Esophagus squamous epithelium (tissue), 5 donors: ENCODE measurements at regions not wholly inside any gene's neighbourhood (a gene's known extent, or its start where the extent isn't known, plus 50 kb on each side); places are given as distances from the start of the nearest gene placed in this dataset.

Experiments used
- DNase-seq: peaks from one replicate; lab custom pipeline; 2025; lab: John Stamatoyannopoulos, UW
- H3K27ac ChIP-seq, 4 donors: fragments of 200-600 bp; sonication (generic); one replicate each; pipeline ENCODE4 v1.5.1; 2016 to 2019; ENCODE audit warnings: mild to moderate bottlenecking in 1 of 4
- H3K27me3 ChIP-seq, 4 donors: fragments of 200-600 bp; sonication (generic); 1 replicate in 3 of 4; 2 replicates in 1 of 4; pipeline versions ENCODE4 v1.5.1 to v1.6.0; 2017 to 2021; ENCODE audit warnings: antibody characterized with exemption in 1 of 4
- H3K36me3 ChIP-seq, 3 donors: fragments of 200-600 bp; sonication (generic); one replicate each; pipeline ENCODE4 v1.5.1; 2016 to 2019
- H3K4me1 ChIP-seq, 3 donors: fragments of 200-600 bp; sonication (generic); one replicate each; pipeline ENCODE4 v1.5.1; 2017 to 2019
- H3K4me3 ChIP-seq, 4 donors: fragments of 200-600 bp; sonication (generic); 1 replicate in 3 of 4; 2 replicates in 1 of 4; pipeline ENCODE4 v1.5.1; 2016 to 2019; ENCODE audit warnings: mild to moderate bottlenecking in 2 of 4, moderate library complexity in 1 of 4
- H3K9me3 ChIP-seq, 3 donors: fragments of 200-600 bp; sonication (generic); one replicate each; pipeline ENCODE4 v1.5.1; 2016 to 2019
- CTCF ChIP-seq, 6 experiments: fragments of 450-650 bp in 4 of 6; fragments of 200-600 bp in 2 of 6; sonication (generic) in 2 of 6; IDR thresholded peaks; one replicate each; pipeline ENCODE4 v1.5.1; 2016 to 2019; ENCODE audit warnings: antibody characterized with exemption in 6 of 6, mild to moderate bottlenecking in 4 of 6, moderate library complexity in 4 of 6
- POLR2A ChIP-seq, 4 donors: fragments of 450-650 bp; IDR thresholded peaks; one replicate each; pipeline ENCODE4 v1.6.1; 2017; ENCODE audit warnings: antibody characterized with exemption in 4 of 4, mild to moderate bottlenecking in 4 of 4, moderate library complexity in 3 of 4
- WGBS, 2 donors: methylation state at CpG; one replicate each; pipeline ENCODE4 v1.1.5; 2018; 5-methylcytosine and 5-hydroxymethylcytosine counted together
- intact Hi-C: fragments of 100-400 bp; cut with DNase I; formaldehyde crosslinking; loops from one replicate; pipeline ENCODE4 v1.15.0; 2022
- donor health status: DM: yes; HTN: yes; CAD: no.

DNA sequence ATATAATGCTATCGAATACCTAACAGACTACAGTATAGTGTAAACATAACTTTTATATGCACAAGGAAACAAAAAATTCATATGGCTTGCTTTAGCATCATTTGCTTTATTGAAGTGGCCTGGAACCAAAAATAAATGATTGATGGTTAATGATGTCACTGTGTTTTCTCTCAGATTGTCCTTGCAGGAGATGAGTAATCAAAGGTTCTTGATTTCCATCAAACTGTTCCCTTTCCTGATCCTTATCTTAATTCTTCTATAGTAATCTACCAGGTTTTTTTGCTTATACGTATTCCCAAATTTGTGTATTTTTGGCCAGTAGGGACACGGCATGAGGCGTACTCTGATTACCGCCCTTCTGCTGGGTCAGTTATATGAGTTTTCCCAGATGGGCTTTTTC is 104.9 kb upstream of the CXCR4 start:
- intact Hi-C loops = no loop called here
- H3K27ac ChIP-seq = no peak overlapping the region
- no peak overlapping the region for H3K4me3 ChIP-seq
- H3K9me3 ChIP-seq = no peaks in the 10 kb centered on the region
- DNase-seq = no peak
- TF ChIP-seq POLR2A (IDR thresholded peaks at IDR 0.05) (no peak), CTCF (IDR thresholded peaks at IDR 0.05) (no peak)
- peaks cover 0 to 9% (median 0%) of the 10 kb centered on the region in 4 donors for H3K27me3 ChIP-seq
- no peaks in the 10 kb centered on the region for H3K36me3 ChIP-seq
- H3K4me1 ChIP-seq = no peaks in the 10 kb centered on the region
- WGBS, 2 donors = 70 to 71% methylated on average over 5 of the region's 5 CpGs

DNA sequence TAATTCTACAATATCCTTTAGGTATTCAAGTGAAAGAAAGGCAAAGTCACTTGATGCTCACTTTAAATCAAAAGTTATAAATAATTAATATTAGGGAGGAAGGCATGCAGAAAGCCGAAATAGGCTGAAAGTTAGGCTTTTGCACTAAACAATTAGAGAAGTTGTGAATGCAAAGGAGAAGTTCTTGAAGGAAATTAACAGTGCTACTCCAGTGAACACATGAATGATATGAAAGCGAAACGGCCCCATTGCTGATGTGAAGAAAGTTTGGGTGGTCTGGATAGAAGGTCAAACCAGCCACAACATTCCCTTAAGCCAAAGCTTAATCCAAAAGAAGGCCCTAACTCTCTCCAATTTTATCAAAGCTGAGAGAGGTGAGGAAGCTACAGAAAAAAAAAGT is 103.1 kb upstream of the CXCR4 start:
- WGBS, 2 donors = 60 to 74% methylated on average over 3 of the region's 3 CpGs
- no peak for DNase-seq
- no peaks in the 10 kb centered on the region for H3K4me1 ChIP-seq
- no peak overlapping the region for H3K27ac ChIP-seq
- H3K36me3 ChIP-seq = no peaks in the 10 kb centered on the region
- no peaks in the 10 kb centered on the region for H3K9me3 ChIP-seq
- TF ChIP-seq POLR2A (IDR thresholded peaks at IDR 0.05) (no peak), CTCF (IDR thresholded peaks at IDR 0.05) (no peak)
- H3K4me3 ChIP-seq = no peak overlapping the region
- H3K27me3 ChIP-seq = peaks cover 0 to 9% (median 0%) of the 10 kb centered on the region in 4 donors
- intact Hi-C loops = no loop called here

DNA sequence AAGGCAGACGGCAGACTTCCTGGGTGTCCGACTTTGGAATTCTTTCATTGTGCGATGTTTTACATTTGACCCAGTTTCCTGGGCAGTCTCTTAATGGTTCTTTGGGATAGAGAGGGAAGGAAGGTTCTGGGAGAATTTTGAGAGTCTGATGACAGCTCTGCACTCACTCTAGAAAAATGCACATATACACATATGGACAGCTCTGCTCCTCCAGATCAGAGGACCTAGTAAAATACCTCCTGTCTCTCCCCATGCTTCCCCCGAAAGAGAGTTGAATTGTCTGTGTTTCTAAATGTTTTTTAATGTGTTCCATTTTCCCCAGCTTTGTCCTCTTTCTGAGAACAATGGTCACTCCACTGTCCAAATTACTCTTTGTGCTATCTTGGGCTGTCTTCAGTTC is 102.0 kb upstream of the CXCR4 start:
- H3K4me3 ChIP-seq = no peak overlapping the region
- no peaks in the 10 kb centered on the region for H3K9me3 ChIP-seq
- no peaks in the 10 kb centered on the region for H3K4me1 ChIP-seq
- H3K27me3 ChIP-seq = peaks cover 0 to 9% (median 0%) of the 10 kb centered on the region in 4 donors
- no peak overlapping the region for H3K27ac ChIP-seq
- H3K36me3 ChIP-seq = no peaks in the 10 kb centered on the region
- no peak for TF ChIP-seq CTCF (IDR thresholded peaks at IDR 0.05)
- TF ChIP-seq POLR2A (IDR thresholded peaks at IDR 0.05) = no peak
- WGBS, 2 donors = 61 to 70% methylated on average over 4 of the region's 4 CpGs
- intact Hi-C loops = no loop called here
- no peak for DNase-seq

DNA sequence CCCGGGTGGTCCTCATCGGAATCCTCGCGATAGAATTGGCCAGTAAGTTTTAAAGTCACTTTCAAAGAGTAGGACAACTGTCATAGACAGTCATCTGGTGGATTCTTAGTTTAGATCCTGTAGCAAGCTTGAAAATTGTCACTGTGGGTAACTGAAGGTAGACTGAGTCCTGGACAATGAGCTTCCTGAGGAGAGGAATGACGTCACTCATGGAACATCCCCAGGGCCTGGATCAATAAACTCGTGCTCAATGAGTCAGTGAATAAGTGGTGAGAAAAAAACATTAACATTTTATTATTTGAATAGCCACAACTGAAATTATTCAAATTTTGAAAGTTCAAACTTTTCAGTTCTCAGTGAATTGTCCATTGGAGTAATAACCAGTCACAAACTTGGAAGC is 101.4 kb upstream of the CXCR4 start:
- H3K4me1 ChIP-seq = no peaks in the 10 kb centered on the region
- TF ChIP-seq POLR2A (IDR thresholded peaks at IDR 0.05) (no peak), CTCF (IDR thresholded peaks at IDR 0.05) (no peak)
- no peaks in the 10 kb centered on the region for H3K9me3 ChIP-seq
- H3K27me3 ChIP-seq = peaks cover 0 to 9% (median 0%) of the 10 kb centered on the region in 4 donors
- H3K4me3 ChIP-seq = no peak overlapping the region
- DNase-seq = no peak
- H3K27ac ChIP-seq = no peak overlapping the region
- 73 to 74% methylated on average over 6 of the region's 6 CpGs for WGBS, 2 donors
- intact Hi-C loops = no loop called here
- no peaks in the 10 kb centered on the region for H3K36me3 ChIP-seq

DNA sequence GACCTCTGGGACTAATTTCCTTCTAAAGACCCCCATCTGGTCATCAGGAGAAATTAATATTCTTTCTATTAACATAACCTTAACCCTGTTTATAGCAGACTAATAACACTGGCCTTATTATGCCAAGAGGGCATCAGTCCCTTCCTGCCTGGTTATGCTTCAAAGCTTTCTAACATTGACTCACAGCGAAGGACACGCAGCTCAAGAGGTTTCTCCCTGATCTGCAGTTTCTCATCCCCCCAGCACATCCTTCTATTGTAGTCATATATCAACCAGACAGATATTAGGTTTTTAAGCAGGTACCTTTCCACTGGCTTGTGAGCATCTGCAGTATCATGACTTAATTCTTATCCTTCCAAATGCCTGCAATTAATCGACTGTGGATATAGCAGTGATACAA is 100.0 kb upstream of the CXCR4 start:
- Histone ChIP-seq H3K36me3 (no peaks in the 10 kb centered on the region), H3K4me1 (no peaks in the 10 kb centered on the region), H3K9me3 (no peaks in the 10 kb centered on the region), H3K27me3 (peaks cover 0 to 16% (median 0%) of the 10 kb centered on the region in 4 donors), H3K4me3 (no peak overlapping the region), H3K27ac (no peak overlapping the region)
- 57 to 70% methylated on average over 3 of the region's 3 CpGs for WGBS, 2 donors
- TF ChIP-seq CTCF (IDR thresholded peaks at IDR 0.05) (no peak), POLR2A (IDR thresholded peaks at IDR 0.05) (no peak)
- intact Hi-C loops = no loop called here
- DNase-seq = no peak
